ENCODE measurements at regions not wholly inside any gene's neighbourhood (a gene's known extent, or its start where the extent isn't known, plus 50 kb on each side); places are given as distances from the start of the nearest gene placed in this dataset.

DNA sequence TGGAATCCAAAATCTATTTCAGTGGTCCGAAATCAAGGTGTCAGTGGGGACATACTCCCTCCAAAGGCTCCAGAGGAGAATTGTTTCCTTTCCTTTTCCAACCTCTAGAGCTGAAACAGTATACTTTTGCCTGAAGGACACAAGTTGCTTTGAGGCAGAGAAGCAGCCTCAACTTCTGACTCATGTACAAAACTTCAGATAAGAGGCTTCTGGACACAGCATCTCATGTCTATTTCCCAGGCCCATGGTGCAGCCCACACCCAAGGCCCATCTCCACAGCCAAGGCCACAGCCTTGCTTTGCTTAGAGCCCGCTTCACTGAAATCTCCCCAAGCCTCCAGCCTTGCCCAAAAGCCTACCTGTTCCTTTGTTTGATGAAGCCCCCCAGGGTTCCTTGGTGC lies 68.9 kb downstream of the ZNF467 start:
- no peak for TF ChIP-seq POLR2A (IDR thresholded peaks at IDR 0.05)
- TF ChIP-seq, protein P1, sequence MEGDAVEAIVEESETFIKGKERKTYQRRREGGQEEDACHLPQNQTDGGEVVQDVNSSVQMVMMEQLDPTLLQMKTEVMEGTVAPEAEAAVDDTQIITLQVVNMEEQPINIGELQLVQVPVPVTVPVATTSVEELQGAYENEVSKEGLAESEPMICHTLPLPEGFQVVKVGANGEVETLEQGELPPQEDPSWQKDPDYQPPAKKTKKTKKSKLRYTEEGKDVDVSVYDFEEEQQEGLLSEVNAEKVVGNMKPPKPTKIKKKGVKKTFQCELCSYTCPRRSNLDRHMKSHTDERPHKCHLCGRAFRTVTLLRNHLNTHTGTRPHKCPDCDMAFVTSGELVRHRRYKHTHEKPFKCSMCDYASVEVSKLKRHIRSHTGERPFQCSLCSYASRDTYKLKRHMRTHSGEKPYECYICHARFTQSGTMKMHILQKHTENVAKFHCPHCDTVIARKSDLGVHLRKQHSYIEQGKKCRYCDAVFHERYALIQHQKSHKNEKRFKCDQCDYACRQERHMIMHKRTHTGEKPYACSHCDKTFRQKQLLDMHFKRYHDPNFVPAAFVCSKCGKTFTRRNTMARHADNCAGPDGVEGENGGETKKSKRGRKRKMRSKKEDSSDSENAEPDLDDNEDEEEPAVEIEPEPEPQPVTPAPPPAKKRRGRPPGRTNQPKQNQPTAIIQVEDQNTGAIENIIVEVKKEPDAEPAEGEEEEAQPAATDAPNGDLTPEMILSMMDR (IDR thresholded peaks at IDR 0.05): no peak
